ENCODE measurements at regions not wholly inside any gene's neighbourhood (a gene's known extent, or its start where the extent isn't known, plus 50 kb on each side); places are given as distances from the start of the nearest gene placed in this dataset.
"Not testable (repeated sequence)": the region's sequence is repeated elsewhere in the genome, so short reads cannot be mapped to it uniquely, and the experiment has no call there.

- TF ChIP-seq CTCF (IDR thresholded peaks at IDR 0.05; ENCODE audit: insufficient read depth, low read depth, low read length), result no peak
- no peak overlapping the region for H3K4me3 ChIP-seq (ENCODE audit: low read depth, low read length)
- DNase-seq (ENCODE audit: low read depth), result no peak
Observed at GRCh38 chr1:195851016-195851601, 757.1 kb downstream of the KCNT2 start.

GRCh38 chr1:195849180-195849579 lies 759.1 kb downstream of the KCNT2 start:
- no peak for TF ChIP-seq CTCF (IDR thresholded peaks at IDR 0.05; ENCODE audit: insufficient read depth, low read depth, low read length)
- H3K4me3 ChIP-seq (ENCODE audit: low read depth, low read length), result no peak overlapping the region
- no peak for DNase-seq (ENCODE audit: low read depth)

GRCh38 chr1:195847957-195848875 lies 760.0 kb downstream of the KCNT2 start:
- DNase-seq (ENCODE audit: low read depth); H3K4me3 ChIP-seq (ENCODE audit: low read depth, low read length): not testable (repeated sequence)

- TF ChIP-seq CTCF (IDR thresholded peaks at IDR 0.05; ENCODE audit: insufficient read depth, low read depth, low read length), result no peak
- no peak overlapping the region for H3K4me3 ChIP-seq (ENCODE audit: low read depth, low read length)
- no peak for DNase-seq (ENCODE audit: low read depth)
Observed at GRCh38 chr1:195831789-195832188, 776.5 kb downstream of the KCNT2 start.

- TF ChIP-seq CTCF (IDR thresholded peaks at IDR 0.05; ENCODE audit: insufficient read depth, low read depth, low read length), result no peak
- no peak for DNase-seq (ENCODE audit: low read depth)
- H3K4me3 ChIP-seq (ENCODE audit: low read depth, low read length), result no peak overlapping the region
Observed at GRCh38 chr1:195828325-195828724, 779.9 kb downstream of the KCNT2 start.

GRCh38 chr1:195820925-195821324 lies 787.3 kb downstream of the KCNT2 start:
- H3K4me3 ChIP-seq (ENCODE audit: low read depth, low read length), result no peak overlapping the region
- DNase-seq (ENCODE audit: low read depth), result no peak
- no peak for TF ChIP-seq CTCF (IDR thresholded peaks at IDR 0.05; ENCODE audit: insufficient read depth, low read depth, low read length)

- no peak for TF ChIP-seq CTCF (IDR thresholded peaks at IDR 0.05; ENCODE audit: insufficient read depth, low read depth, low read length)
Observed at GRCh38 chr1:195806060-195806459, 802.2 kb downstream of the KCNT2 start.

More at GRCh38 chr1:195806060-195806459, 802.2 kb downstream of the KCNT2 start:
- DNase-seq (ENCODE audit: low read depth), result no peak
- H3K4me3 ChIP-seq (ENCODE audit: low read depth, low read length), result no peak overlapping the region

Data from fibroblast of villous mesenchyme (primary cell).